HG03095 (cell line): ENCODE measurements at regions not wholly inside any gene's neighbourhood (a gene's known extent, or its start where the extent isn't known, plus 50 kb on each side); places are given as distances from the start of the nearest gene placed in this dataset.

ENCODE experiments used
- ATAC-seq: cut with Tn5 transposase; IDR thresholded peaks from one replicate; pipeline ENCODE4 v1.9.1; 2021; ENCODE audit warnings: moderate library complexity; ENCODE audit not compliant: unreplicated experiment

DNA sequence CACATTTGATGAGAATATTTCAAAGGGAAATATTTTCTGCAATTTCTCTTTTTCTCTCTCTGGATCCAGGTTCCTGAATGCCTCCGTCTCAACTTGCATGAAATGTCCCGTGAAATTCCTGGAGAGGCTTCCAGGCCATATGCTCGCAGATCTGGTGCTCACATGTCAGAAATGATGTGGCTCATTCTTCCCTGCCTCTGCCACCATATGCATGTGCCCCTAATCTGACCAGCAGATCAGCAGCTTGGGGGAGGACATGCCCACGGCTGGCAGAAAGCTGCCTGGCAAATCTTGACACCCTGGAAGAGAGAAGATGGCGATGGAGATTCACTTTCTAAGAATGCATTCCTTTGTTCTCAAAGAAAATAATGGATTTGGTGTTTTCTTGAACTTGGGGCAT is 490.7 kb downstream of the RPS24 start:
- no peak for ATAC-seq

GRCh38 chr10:78524941-78525340 is 491.3 kb downstream of the RPS24 start:
- ATAC-seq = no peak

DNA sequence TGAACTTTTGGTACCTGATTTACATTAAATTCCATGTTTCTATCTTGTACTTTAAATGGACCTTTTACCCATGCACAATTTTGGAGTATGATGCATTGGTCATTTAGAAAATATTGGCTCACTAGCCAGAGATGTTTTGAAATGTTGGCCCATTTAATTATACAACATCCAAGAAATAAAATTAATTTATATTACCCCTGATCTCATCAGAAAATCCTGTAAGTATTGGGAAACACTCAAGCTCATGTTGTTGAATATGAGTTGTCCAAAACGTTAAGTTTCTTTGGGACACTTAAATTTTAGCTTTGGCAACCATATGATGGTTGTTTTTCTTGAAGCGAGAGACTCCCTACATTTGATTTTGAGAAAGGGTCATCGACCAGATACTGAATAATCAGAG is 492.7 kb downstream of the RPS24 start:
- ATAC-seq = no peak

DNA sequence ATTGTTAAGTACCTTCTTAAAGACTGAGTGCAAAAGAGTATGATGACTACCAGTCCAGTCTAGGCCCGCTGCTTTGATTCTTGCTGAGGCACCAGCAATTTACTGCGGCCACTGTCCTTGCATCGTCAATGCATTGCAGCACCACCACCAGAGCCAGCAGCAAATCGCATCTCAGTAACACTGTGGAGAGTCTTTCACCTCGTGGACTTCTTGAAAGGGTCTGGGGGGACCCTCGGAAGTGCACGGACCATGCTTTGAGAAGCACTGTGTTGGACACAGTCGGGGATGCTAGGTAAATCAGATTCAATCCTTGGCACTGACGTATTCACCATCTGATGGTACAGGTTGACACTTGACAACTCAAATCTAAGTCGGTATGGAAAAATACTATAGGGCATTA is 493.6 kb downstream of the RPS24 start:
- ATAC-seq = no peak

- ATAC-seq = no peak
Observed at GRCh38 chr10:78528749-78529204, 495.1 kb downstream of the RPS24 start.

- ATAC-seq = no peak
Observed at GRCh38 chr10:78529262-78529661, 495.6 kb downstream of the RPS24 start.

DNA sequence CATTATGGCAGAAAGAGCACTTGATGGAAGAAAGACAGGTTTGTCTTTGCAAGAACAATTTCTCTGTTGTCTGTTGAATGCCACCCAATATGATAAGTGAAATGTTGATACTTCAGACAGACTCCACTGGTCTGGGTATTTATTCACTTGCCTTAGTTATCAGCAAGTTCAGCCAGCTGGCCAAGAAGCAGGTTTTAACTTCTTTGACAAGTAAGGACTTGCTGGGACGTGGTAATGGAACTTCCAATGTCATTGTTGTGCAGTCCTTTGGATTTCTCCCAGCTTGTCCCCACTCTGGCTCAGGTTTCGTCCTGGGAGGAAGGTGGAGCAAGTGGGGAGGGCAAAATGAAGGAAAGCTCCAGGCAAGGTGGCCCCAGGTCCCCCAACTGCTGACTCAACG is 497.4 kb downstream of the RPS24 start:
- ATAC-seq = no peak

DNA sequence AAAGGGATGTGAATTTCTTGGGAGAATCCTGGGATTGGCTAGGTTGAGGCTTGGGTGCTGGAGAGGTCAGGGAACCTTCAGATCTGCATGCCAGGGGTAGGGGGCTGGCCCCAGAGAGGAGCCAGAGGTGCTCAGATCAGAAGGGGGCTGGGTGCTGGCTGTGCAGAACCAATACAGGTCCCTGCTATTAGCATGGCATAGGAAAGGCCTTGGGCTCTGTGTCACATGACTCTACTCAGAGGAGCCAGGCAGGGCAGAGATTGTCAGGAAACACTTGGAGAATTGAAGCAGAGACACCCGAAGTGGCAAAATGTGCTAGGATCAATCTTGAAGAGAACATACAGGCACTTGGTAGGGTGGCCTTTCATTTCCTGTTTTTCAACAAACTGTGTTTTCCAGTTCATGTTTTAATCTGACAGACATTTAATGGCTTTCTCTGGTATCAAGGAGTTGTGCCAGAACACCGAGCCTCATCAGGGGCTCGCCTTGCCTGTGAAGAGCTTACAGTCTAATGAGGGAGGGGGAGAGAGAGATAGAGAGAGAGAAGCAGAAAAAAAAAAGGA is 498.9 kb downstream of the RPS24 start:
- ATAC-seq = no peak

DNA sequence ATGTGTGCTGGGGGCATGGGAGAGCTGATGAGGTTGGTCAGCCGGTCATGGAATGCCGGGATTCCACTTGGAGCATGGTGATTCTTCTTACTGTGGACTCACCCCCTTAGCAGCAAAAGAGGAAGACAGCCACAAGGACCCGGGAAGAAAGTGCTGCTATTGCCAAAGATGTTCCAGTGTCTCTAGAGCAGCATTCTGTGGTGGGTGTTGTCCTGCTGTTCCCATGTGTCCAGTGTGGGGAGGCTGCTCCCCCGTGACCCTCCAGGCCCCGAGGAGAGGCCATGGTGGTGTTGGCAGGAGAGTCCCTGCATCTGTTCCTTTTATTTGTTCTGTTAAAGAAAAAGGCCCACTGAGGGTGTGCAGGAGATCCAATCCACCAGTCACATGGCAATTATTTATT is 499.4 kb downstream of the RPS24 start:
- ATAC-seq = no peak

DNA sequence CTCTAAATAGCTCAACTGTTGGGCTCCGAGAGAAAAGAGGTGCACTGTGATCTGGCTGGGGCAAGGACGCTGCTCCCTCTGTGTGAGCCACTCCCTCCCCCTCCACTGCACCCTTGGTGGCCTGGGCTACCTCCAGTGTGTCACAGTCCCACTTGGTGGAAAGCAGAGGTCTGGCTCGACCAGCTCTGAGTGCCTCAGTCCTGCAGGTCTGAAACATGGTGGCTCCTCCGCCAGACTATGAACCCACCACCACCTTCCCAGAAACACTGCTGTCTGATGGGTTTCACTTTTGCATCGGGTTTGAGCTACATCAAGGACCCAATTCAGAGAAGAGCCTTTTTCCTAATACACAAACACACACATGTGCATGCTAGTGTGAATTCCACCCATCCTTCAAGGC is 500.1 kb downstream of the RPS24 start:
- ATAC-seq = no peak

DNA sequence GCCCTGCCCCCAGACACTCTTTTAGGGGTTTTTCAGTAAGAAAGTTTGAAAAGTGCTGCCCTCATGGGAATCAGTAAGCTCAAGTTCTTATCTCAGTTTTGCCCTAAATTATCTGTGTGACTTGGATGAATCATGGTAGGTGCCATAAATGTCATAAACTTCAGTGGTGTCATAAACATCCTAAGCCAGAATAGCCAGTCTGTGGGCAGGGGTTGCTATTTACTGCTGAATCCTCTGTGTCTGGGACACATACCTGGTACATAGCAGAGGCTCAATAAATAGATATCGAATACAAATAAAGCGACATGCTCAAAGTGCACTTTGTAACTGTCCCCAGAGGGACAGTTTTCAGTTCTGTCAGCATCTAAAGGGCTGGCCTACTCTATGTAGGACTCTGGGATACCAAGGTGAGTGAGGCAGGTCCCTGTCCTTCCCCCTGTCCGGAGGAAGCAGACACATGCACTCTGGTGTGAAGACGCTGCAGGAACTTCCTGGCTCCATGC is 502.1 kb downstream of the RPS24 start:
- ATAC-seq = no peak

- no peak for ATAC-seq
Observed at GRCh38 chr10:78537018-78537417, 503.4 kb downstream of the RPS24 start.

- no peak for ATAC-seq
Observed at GRCh38 chr10:78539247-78539766, 505.6 kb downstream of the RPS24 start.

DNA sequence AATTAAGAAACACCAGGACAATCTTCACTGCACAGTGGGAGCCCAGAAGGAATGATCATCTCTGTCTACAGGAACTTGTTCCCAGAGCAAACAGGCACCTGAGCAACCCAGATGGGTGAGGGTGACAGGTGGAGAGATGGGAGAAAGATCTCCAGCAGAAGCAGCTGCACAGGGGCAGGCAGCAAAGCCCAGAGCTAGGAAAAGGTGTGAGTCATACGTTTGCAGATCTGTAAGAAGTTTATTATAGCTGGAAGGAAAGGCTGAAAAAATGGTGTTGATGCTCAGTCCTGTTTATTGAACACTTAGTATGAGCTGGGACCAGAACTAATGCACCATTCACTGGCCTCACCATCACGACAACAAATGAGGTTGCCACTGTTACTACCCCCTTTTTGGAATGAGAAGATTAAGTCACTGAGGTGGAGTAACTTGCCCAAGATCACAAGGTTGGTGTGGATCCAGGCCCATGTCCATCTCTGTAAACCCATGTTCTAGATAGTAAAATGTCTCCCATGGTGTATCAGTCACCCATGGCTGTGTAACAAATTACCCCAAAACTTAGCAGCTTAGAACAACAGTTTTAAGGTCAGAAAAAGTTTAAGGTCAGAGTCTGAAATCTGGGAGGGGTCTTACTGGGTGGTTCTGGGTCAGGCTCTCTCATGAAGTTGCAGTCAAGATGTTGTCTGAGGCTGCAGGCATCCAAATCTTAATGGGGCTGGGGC is 506.9 kb downstream of the RPS24 start:
- no peak for ATAC-seq

DNA sequence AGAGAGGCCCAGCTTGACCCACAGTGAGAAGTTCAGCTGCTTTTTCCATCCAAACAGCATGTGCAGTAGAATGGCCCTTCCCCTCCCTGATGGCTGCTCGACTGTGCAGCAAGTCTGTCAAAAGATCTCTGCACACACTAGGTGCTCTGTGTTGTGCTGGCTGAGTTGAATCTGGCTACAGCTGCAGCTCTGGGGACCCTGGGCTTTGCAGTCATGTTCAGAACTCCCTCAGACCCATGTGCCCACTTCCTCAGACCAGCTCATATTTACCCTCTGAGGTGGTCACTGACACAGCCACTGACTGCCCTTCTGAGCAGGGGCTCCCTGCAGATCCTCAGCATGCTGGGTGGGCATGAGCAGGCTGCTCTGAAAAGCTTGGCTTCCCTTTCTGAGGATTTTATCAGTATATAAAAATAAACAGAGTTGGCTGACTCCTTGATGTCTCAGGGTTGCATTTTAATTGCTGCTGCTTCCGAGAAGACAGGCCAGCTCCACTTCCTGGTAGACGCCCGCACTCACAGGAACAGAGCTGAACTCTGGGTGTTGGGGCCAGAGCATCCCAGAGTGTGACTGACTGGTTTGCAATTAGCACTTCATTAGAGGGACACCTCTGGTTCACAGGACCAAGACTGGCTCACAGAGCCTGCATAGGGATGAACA is 507.9 kb downstream of the RPS24 start:
- ATAC-seq = no peak

DNA sequence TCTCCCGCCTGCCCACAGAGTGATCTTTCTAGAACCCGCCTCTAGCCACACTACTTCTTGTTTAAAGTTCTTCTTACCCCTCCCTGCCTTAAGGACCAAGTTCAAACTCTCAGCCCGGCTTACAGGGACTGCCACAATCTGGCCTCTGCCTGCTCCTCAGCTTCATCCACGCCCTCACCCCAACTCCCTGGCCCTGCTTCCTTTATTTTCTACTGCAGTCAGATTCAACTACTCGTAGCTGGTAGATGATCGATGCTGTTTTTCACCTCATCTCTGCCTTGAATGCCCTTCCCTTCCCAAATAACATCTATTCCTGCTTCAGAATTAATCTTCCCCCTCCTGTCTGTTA is 508.5 kb downstream of the RPS24 start:
- ATAC-seq = no peak

DNA sequence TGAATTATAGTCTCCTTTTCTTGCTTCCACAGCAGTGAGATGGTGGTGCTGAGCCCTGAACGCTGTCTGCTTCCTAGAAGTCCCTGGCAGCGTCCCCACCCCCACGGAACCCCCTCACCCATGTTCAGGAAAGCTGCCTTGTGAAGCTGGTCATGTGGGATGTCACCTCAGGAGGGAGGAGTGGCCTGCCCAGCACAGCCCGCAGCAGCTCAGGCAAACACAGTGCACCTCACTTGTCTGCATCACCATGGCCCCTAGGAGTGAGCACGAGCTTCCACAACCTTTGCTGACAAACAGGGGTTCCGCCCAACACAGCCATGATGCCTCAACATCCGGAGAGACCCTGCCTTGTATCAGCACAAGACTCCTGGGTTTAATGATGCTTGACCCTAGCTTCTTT is 508.9 kb downstream of the RPS24 start:
- ATAC-seq = no peak

DNA sequence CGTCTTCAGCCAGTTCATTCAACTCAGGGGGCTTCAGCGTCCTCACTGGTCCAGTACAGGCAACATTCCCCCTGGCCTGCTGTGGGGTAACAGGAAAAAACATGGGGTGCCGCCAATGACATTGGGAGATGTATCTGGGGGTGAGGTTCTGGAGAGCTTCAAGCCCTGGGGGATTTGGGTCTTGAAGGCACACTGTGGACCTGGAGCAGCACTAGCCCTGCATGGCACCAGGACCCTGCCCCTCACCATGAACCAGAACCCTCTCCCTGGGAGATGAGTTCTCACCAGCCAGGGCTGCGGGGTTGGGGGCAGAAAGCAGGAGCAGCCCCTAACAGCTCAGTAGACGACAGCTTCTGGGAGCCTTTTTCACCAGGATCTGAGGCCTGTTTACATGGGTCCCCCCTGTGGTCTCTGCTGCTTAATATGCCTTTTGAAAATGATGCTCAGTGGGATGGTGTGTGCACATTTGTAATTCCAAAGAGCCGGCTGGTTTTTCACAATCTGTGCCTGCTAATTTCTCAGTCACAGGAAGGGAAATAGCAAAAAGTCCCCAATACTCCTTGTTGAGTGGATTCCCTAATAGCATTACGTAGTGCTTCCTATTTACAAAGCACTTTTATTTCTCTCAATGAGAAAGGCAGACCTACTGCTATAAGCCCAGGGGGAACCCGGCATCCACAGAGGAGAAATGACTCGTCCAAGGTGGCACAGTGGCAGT is 509.5 kb downstream of the RPS24 start:
- no peak for ATAC-seq

GRCh38 chr10:78543749-78544362 is 510.2 kb downstream of the RPS24 start:
- no peak for ATAC-seq

DNA sequence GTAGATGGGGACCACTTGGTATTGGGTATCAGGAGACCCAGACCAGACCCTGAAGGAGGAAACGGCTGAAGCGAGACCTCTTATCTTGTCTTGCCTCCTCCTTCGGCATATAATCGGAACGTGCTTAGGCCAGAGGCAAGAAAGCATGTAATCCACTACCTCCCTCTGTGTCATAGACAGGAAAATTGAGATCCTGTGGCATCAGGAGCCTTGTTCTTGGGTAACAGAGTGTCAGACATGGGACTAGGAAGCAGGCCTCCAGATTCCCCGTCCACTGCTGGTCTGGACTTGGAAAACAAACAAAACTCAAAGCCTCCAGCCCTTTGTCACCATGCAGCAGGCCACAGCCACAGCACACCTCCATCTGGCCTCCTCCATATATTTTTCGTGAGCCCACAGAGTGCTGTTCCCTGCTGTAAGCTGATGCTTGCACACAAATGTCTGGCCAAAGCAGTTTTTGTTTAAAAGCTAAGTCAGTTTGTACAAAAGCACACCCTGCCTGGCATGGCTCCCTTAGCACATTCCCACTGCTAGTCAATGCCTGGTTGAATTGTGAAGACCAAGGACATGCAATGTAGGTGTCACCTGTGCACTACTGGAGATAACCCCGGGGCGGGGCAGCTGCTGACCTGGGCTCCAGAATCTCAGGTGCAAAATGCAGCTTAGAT is 510.9 kb downstream of the RPS24 start:
- no peak for ATAC-seq
